Kidney (tissue), 13 donors: ENCODE measurements at regions not wholly inside any gene's neighbourhood (a gene's known extent, or its start where the extent isn't known, plus 50 kb on each side); places are given as distances from the start of the nearest gene placed in this dataset.
A peak's percentile ranks its signal among the peaks of the same experiment; 100 is the strongest.

Experiments used
- DNase-seq, 5 donors: peaks; one replicate each; pipeline ENCODE4 v3.0.0-alpha.2; 2013 to 2020
- FAIRE-seq: peaks from 2 replicates; lab custom pipeline; 2012; peaks lifted over from hg19 to GRCh38; lab: Jason Lieb, UNC
- H3K27ac ChIP-seq, 2 donors: one replicate each; pipeline ENCODE4 v1.7.0; 2013; ENCODE audit warnings: low read depth in 2 of 2, low read length in 2 of 2, inconsistent platforms in 1 of 2
- H3K27me3 ChIP-seq: one replicate; pipeline ENCODE4 v1.7.1; 2013; ENCODE audit warnings: low read length, inconsistent platforms; ENCODE audit not compliant: control insufficient read depth, insufficient read depth
- H3K36me3 ChIP-seq, 3 donors: one replicate each; pipeline versions ENCODE4 v1.7.0 to v1.7.1; 2013; ENCODE audit warnings: low read length in 3 of 3, control low read depth in 1 of 3, inconsistent platforms in 1 of 3; ENCODE audit not compliant: insufficient read depth in 3 of 3, control insufficient read depth in 2 of 3
- H3K4me1 ChIP-seq, 3 donors: one replicate each; pipeline versions ENCODE4 v1.7.0 to v1.7.1; 2013; ENCODE audit warnings: low read length in 3 of 3, inconsistent platforms in 1 of 3, low read depth in 1 of 3; ENCODE audit not compliant: control insufficient read depth in 2 of 3, insufficient read depth in 2 of 3
- H3K4me3 ChIP-seq, 3 donors: one replicate each; pipeline versions ENCODE4 v1.7.0 to v1.8.1; 2013; ENCODE audit warnings: low read length in 3 of 3, control low read depth in 1 of 3, inconsistent platforms in 1 of 3
- H3K9ac ChIP-seq, 3 donors: one replicate each; pipeline versions ENCODE4 v1.7.0 to v1.7.1; 2013; ENCODE audit warnings: low read length in 3 of 3, control low read depth in 1 of 3, inconsistent platforms in 1 of 3
- H3K9me3 ChIP-seq, 3 donors: one replicate each; pipeline versions ENCODE4 v1.7.0 to v1.7.1; 2013; ENCODE audit warnings: low read length in 3 of 3, control low read depth in 1 of 3, inconsistent platforms in 1 of 3; ENCODE audit not compliant: control insufficient read depth in 2 of 3, insufficient read depth in 1 of 3
- CTCF ChIP-seq: IDR thresholded peaks from 3 replicates; pipeline ENCODE4 v1.5.1; 2012; ENCODE audit warnings: mild to moderate bottlenecking, moderate library complexity, borderline replicate concordance; ENCODE audit not compliant: insufficient read depth; ENCODE audit errors: extremely low read depth
- intact Hi-C: fragments of 100-400 bp; cut with DNase I; formaldehyde crosslinking; loops from one replicate; pipeline ENCODE4 v1.11.1; 2022
- donor health status: control.
- donor health status: control.
- donor health status: control.
- donor health status: control.
- donor health status: control.
- donor health status: DM: yes; HTN: yes; CAD: no.
- donor health status: Normal renal cell carcinoma (clear cell type).

- H3K4me3 ChIP-seq, result no peak overlapping the region
- peak in 1 of 5 donors; percentile 3 for DNase-seq
Observed at GRCh38 chr10:131638049-131638879, 262.5 kb upstream of the PPP2R2D start.

GRCh38 chr10:131638880-131639278 is 261.9 kb upstream of the PPP2R2D start:
- H3K36me3 ChIP-seq, result no peaks in the 10 kb centered on the region
- no peak for FAIRE-seq
- H3K4me3 ChIP-seq, result no peak overlapping the region
- intact Hi-C loops, result no loop called here
- TF ChIP-seq CTCF, result no peak
- H3K27ac ChIP-seq, result no peak overlapping the region
- peak in 1 of 5 donors; percentile 13 for DNase-seq
- H3K9me3 ChIP-seq, result peaks cover 0 to 6% (median 4%) of the 10 kb centered on the region in 3 donors
- H3K9ac ChIP-seq, result no peak overlapping the region
- H3K4me1 ChIP-seq, result no peaks in the 10 kb centered on the region
- no peaks in the 10 kb centered on the region for H3K27me3 ChIP-seq

More at GRCh38 chr10:131638049-131638879, 262.5 kb upstream of the PPP2R2D start:
- Histone ChIP-seq H3K4me1 (no peaks in the 10 kb centered on the region), H3K27ac (no peak overlapping the region), H3K36me3 (no peaks in the 10 kb centered on the region), H3K27me3 (no peaks in the 10 kb centered on the region), H3K9ac (no peak overlapping the region), H3K9me3 (peaks cover 0 to 6% (median 4%) of the 10 kb centered on the region in 3 donors)
- TF ChIP-seq CTCF, result no peak
- no peak for FAIRE-seq
- intact Hi-C loops, result no loop called here

GRCh38 chr10:131640045-131640644 is 260.7 kb upstream of the PPP2R2D start:
- FAIRE-seq (no peak), DNase-seq (no peak)
- H3K9ac ChIP-seq, result no peak overlapping the region
- H3K27ac ChIP-seq, result no peak overlapping the region
- H3K9me3 ChIP-seq, result peaks cover 0 to 6% (median 4%) of the 10 kb centered on the region in 3 donors
- H3K27me3 ChIP-seq, result no peaks in the 10 kb centered on the region
- no peaks in the 10 kb centered on the region for H3K36me3 ChIP-seq
- no peak for TF ChIP-seq CTCF
- intact Hi-C loops, result no loop called here
- H3K4me1 ChIP-seq, result no peaks in the 10 kb centered on the region
- H3K4me3 ChIP-seq, result no peak overlapping the region
